LNCAP (cell line): ENCODE measurements at regions not wholly inside any gene's neighbourhood (a gene's known extent, or its start where the extent isn't known, plus 50 kb on each side); places are given as distances from the start of the nearest gene placed in this dataset.

ENCODE experiments used
- TF ChIP-seq, protein P1 (sequence below): fragments of 450-650 bp; IDR thresholded peaks from 2 replicates; pipeline ENCODE4 v1.5.1; 2017; ENCODE audit warnings: mild to moderate bottlenecking

DNA sequence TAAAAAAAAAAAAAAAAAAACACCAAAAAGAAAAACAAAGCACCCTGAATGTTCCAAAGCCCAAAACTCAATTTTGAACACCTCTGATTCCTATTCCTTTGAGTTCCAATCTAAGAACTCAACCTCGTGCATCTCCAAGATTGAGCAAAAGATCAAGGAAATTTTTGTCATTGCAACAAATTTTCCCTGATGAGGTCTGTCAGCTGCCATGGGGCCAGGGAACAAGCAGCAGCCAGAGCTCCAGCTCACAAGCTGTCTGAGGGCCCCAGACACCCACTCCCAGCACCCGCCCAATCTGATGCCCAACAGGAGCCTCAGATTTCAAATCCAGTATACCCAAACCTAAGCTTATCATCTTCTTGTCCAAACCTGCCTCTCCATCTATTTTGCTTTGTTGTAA, 87.6 kb upstream of the ACP3 start:
- TF ChIP-seq, protein P1, sequence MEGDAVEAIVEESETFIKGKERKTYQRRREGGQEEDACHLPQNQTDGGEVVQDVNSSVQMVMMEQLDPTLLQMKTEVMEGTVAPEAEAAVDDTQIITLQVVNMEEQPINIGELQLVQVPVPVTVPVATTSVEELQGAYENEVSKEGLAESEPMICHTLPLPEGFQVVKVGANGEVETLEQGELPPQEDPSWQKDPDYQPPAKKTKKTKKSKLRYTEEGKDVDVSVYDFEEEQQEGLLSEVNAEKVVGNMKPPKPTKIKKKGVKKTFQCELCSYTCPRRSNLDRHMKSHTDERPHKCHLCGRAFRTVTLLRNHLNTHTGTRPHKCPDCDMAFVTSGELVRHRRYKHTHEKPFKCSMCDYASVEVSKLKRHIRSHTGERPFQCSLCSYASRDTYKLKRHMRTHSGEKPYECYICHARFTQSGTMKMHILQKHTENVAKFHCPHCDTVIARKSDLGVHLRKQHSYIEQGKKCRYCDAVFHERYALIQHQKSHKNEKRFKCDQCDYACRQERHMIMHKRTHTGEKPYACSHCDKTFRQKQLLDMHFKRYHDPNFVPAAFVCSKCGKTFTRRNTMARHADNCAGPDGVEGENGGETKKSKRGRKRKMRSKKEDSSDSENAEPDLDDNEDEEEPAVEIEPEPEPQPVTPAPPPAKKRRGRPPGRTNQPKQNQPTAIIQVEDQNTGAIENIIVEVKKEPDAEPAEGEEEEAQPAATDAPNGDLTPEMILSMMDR, result no peak

DNA sequence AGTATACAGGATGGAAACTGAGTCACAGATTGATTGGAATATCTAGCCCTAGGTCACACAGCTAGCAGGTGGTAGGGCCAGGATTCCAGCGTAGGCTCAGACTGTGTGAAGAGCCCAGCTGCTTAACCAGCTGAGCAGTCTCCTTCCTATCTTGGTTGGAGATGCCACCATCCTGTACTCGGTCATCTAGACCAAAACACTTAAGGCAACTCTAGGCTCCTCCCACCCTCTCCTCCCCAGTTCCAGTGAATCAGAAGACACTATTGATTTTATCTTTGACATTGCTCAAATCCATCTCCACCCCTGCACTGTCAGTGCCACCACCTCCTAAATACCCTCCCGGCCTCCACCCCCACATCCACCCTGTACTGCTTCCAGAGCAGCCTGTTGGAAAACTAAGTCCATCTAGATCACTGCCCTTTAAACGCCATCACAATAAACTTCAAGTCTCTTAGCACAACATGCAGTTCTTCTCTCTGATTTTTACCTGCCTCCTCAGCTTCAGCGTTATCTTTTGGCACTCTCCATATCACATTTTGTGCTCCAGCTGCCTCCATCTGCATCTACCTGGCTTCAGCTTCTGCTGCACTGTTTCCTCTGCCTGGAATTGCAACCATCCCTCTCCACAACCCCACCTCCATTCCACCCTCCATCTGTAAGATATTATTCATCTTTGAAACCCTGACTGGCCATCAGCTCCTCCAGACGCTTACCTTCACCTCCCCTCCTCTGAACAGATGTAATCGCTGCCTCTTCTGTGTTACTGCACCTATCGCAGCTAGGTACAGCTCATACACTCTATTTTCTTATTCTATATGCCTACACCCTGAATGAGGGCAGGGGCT, 86.8 kb upstream of the ACP3 start:
- TF ChIP-seq, protein P1, result no peak

DNA sequence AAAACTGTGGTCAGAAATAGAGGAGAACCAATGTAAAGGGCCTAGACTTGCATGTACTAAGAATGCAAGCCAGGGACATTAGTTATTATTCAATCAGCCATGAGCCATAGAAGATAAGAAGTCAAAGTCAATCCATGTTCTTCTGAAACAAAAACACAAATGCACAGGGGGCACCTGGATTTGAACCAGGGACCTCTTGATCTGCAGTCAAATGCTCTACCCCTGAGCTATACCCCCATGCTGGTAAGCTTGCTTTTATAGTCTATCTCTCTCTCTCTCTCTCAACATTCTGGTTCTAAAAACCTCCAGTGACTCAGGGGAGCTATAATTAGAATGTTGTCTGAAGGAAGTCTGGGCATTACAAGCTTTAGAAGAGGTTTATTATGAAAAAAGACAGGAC, 85.6 kb upstream of the ACP3 start:
- TF ChIP-seq, protein P1, result no peak

DNA sequence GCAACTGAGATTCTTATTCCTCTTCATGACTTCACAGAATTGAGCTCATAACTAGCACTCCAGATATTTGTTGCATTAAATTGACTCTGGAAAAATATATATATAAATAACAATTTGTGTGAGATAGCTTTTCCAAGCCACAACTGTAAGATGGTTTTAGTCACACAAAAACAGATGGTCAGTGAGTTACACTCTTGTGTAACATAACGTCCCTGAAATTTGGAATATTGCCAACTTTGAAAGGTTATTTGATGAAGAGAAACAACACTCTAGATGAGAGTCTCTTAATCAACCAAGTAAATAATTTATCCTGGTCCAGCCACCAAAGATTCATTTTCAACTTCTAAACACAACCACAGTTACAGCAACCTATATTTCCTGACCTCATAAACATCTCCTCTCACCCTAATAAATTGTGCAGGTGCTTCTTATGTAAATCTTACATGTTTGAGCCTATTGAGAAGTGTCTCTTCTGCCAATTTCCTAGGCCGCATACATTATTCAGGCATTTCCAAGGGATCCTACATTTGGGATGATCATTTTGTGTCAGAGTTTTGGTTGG, 84.9 kb upstream of the ACP3 start:
- TF ChIP-seq, protein P1, result no peak

DNA sequence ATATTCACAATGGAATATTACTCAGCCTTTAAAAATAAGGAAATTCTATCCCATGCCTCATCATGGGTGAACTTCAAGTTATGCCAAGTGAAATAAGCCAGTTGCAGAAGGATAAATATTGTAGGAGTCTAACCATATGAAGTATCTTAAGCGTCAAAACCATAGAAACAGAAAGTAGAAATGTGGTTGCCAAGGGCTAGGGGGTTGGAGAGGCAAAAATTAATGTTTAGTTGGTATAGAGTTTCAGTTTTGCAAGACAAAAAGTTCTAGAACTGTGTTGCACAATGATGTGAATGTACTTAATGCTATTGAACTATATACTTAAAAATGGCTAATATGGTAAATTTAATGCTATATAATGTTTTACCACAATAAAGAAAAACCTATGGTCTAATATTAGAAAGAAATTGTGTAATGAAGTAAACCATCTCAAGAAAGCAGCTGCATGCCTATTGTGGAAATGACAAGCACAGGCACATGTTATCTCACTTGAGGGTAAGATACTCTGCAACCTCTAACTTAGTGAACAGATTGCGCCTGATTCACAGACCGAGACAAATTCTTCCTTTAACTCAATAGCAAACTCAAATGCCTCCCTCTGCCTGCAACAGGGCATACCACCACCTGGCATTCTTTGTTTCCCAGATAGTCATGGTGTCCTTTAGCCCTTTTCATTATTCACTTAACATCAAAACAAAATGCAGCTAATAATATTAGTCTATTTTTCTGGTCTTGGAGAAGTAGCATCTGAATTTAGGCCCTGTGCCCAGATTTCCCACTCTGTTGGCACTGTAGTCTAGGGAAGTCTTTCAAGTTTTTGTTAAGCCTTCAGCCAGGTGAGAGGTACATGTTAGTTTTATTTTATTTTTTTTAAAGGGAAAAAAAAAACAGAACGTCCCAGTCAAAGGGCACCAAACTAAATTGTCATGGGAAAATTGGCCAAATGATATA, 80.2 kb upstream of the ACP3 start:
- TF ChIP-seq, protein P1, result no peak

DNA sequence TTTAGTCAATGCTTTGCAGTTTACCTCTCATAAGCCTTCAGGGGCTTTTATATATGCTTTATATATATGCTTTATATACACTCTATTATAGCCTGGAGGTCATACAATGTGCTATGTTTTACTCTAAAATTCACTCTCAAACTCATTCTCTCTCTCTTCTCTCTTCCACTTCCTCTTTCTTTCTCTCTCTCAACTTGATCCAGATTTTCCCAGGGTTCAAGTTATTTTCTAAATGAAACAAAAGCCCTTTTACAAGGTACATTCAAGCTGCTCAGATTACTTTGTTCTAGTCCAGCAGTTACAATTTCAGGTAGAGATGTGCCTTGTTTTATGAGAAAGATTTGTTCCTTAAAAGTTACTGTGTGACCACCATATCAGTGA, 79.6 kb upstream of the ACP3 start:
- TF ChIP-seq, protein P1, result no peak

DNA sequence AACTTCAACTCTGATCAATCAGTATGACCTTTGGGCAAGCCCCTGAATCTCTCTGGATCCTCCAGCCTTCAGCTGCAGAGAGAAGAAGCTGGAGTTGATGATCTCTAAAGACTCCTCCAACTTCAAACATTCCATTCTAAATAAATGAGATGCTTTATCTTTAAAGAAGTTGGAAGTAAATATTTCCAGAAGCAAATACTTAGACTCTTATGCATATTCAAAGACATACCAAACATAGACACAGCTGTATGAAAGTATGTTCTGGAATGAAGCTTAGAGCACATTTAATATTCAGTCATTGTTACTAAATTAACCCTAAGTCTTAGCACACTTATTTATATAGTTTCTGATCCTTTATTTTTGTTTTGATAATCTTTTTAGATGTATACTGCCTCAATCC, 77.6 kb upstream of the ACP3 start:
- TF ChIP-seq, protein P1, result no peak
